Stomach (tissue), 8 donors: ENCODE measurements at regions not wholly inside any gene's neighbourhood (a gene's known extent, or its start where the extent isn't known, plus 50 kb on each side); places are given as distances from the start of the nearest gene placed in this dataset.

Source experiments
- DNase-seq, 2 donors: peaks; one replicate each; pipeline versions ENCODE4 v3.0.0 to v3.0.0-alpha.2; 2013 to 2019
- H3K27ac ChIP-seq, 5 donors: fragments of 200-600 bp in 4 of 5; sonication (generic) in 4 of 5; one replicate each; pipeline ENCODE4 v1.5.1; 2013 to 2019; ENCODE audit warnings: mild to moderate bottlenecking in 1 of 5, moderate library complexity in 1 of 5
- H3K27me3 ChIP-seq, 3 donors: fragments of 200-600 bp; sonication (generic); one replicate each; pipeline ENCODE4 v1.5.1; 2017 to 2019; ENCODE audit warnings: mixed run types in 1 of 3
- H3K36me3 ChIP-seq, 4 donors: fragments of 200-600 bp; sonication (generic); 1 replicate in 3 of 4; 2 replicates in 1 of 4; pipeline ENCODE4 v1.5.1; 2016 to 2019
- H3K4me1 ChIP-seq, 4 donors: fragments of 200-600 bp; sonication (generic); one replicate each; pipeline ENCODE4 v1.5.1; 2016 to 2019
- H3K4me3 ChIP-seq, 4 donors: fragments of 200-600 bp; sonication (generic) in 3 of 4; one replicate each; pipeline ENCODE4 v1.5.1; 2016 to 2019; ENCODE audit warnings: mild to moderate bottlenecking in 1 of 4
- H3K9me3 ChIP-seq, 4 donors: fragments of 200-600 bp; sonication (generic); one replicate each; pipeline ENCODE4 v1.5.1; 2016 to 2019
- EP300 ChIP-seq: sonication (generic); formaldehyde crosslinking; IDR thresholded peaks from one replicate; pipeline ENCODE4 v1.6.1; 2017; ENCODE audit warnings: antibody characterized with exemption
- POLR2A ChIP-seq, 4 donors: fragments of 450-650 bp; IDR thresholded peaks; one replicate each; pipeline ENCODE4 v1.6.1; 2016; ENCODE audit warnings: antibody characterized with exemption in 4 of 4, control low read depth in 2 of 4, mild to moderate bottlenecking in 1 of 4, moderate library complexity in 1 of 4
- POLR2AphosphoS5 ChIP-seq, 3 donors: sonication (generic); formaldehyde crosslinking; IDR thresholded peaks; one replicate each; pipeline ENCODE4 v1.6.1; 2016; ENCODE audit warnings: antibody characterized with exemption in 3 of 3
- WGBS, 5 donors: extraction: QIAGEN DNeasy Blood & Tissue Kit in 3 of 5; methylation state at CpG; one replicate each; pipeline versions ENCODE4 v1.1.5 to v1.1.7; 2013 to 2018; 5-methylcytosine and 5-hydroxymethylcytosine counted together
- intact Hi-C: fragments of 100-400 bp; cut with DNase I; formaldehyde crosslinking; loops from one replicate; pipeline ENCODE4 v1.15.1; 2023; ENCODE audit warnings: low total_unique reads
- TF ChIP-seq, protein P1 (sequence below), 7 experiments: fragments of 450-650 bp in 4 of 7; fragments of 200-600 bp in 3 of 7; sonication (generic) in 3 of 7; IDR thresholded peaks; one replicate each; pipeline ENCODE4 v1.5.1; 2016 to 2019; ENCODE audit warnings: antibody characterized with exemption in 7 of 7, control low read depth in 2 of 7, mild to moderate bottlenecking in 1 of 7
- donor health status: healthy with polysubstance abuse.
- donor health status: Bipolar disorder and iron deficiency.
- donor health status: healthy.

DNA sequence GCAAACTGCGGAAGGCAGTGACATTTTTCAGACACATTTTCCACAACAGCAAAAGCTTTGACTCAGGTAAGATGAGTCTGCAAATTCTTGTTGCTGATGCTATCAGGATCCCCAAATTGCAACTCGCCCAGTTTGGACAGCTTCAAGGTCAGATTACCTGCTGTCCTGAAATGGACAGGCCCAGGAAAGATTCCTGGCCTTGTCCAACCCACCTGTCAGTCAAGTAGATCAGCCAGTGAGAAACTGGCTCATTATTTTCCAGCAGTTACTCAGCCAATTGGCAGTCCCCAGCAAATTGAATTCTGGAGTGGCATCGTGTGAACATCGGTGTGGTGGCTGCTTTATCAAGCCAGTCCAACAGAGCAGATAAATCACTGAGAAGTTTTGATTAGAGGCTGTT lies 84.5 kb upstream of the SNAP25 start:
- Histone ChIP-seq H3K36me3 (no peaks in the 10 kb centered on the region), H3K9me3 (no peaks in the 10 kb centered on the region), H3K4me1 (peaks cover 0 to 12% (median 8%) of the 10 kb centered on the region in 4 donors), H3K27ac (no peak overlapping the region), H3K27me3 (no peaks in the 10 kb centered on the region), H3K4me3 (no peak overlapping the region)
- intact Hi-C loops: no loop called here
- 62 to 80% (median 78%) methylated on average over 4 of the region's 4 CpGs for WGBS, 5 donors
- no peak for DNase-seq
- TF ChIP-seq POLR2A (IDR thresholded peaks at IDR 0.05): no peak
- TF ChIP-seq, protein P1, sequence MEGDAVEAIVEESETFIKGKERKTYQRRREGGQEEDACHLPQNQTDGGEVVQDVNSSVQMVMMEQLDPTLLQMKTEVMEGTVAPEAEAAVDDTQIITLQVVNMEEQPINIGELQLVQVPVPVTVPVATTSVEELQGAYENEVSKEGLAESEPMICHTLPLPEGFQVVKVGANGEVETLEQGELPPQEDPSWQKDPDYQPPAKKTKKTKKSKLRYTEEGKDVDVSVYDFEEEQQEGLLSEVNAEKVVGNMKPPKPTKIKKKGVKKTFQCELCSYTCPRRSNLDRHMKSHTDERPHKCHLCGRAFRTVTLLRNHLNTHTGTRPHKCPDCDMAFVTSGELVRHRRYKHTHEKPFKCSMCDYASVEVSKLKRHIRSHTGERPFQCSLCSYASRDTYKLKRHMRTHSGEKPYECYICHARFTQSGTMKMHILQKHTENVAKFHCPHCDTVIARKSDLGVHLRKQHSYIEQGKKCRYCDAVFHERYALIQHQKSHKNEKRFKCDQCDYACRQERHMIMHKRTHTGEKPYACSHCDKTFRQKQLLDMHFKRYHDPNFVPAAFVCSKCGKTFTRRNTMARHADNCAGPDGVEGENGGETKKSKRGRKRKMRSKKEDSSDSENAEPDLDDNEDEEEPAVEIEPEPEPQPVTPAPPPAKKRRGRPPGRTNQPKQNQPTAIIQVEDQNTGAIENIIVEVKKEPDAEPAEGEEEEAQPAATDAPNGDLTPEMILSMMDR (IDR thresholded peaks at IDR 0.05): no peak
- no peak for TF ChIP-seq POLR2AphosphoS5 (IDR thresholded peaks at IDR 0.05)
- no peak for TF ChIP-seq EP300

DNA sequence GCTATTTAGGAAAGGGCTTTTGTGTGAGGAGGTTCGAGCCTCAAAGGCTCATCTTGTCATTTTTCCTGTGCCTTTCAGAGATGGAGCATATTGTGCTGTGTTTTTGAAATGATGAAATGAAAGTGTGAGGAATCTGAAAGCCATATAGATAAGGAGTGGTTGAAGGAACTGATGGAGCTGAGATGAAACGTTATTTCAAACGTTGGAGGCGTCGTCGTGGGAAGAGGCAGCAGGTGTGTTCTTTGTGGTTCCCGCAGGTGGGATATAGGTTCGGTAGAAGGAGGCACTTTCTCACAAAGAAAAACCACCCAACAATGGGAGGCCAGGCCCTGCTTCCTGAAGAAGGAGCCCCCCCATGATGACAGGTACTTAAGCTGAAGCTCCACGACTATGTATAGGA lies 83.2 kb upstream of the SNAP25 start:
- no peak overlapping the region for H3K27ac ChIP-seq
- TF ChIP-seq, protein P1 (IDR thresholded peaks at IDR 0.05): no peak
- TF ChIP-seq POLR2AphosphoS5 (IDR thresholded peaks at IDR 0.05) (no peak), EP300 (no peak), POLR2A (IDR thresholded peaks at IDR 0.05) (no peak)
- peaks cover 0 to 12% (median 8%) of the 10 kb centered on the region in 4 donors for H3K4me1 ChIP-seq
- no peaks in the 10 kb centered on the region for H3K36me3 ChIP-seq
- 81 to 87% (median 83%) methylated on average over 9 of the region's 9 CpGs for WGBS, 5 donors
- H3K9me3 ChIP-seq: no peaks in the 10 kb centered on the region
- DNase-seq: no peak
- no peak overlapping the region for H3K4me3 ChIP-seq
- H3K27me3 ChIP-seq: no peaks in the 10 kb centered on the region
- intact Hi-C loops: no loop called here

DNA sequence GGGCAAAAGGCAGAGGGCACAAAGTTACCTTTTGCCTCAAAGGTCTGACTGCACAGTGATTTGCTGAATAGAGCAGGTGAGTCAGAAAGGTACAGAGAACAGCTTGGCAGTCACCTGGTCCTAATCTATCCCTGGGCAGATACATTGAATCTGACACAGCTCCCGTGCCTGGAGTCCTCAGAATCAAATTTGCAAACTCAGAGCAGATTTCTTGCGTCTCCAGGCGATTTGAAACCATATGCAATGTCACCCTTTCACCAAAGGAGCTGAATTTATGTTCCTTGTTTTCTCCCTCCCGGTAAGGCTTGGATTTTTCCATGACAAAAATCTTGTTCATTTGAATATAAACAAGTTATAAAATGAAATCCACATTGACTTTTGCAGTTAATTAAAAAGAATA lies 81.6 kb upstream of the SNAP25 start:
- Histone ChIP-seq H3K27me3 (no peaks in the 10 kb centered on the region), H3K27ac (no peak overlapping the region), H3K4me3 (no peak overlapping the region), H3K36me3 (no peaks in the 10 kb centered on the region), H3K9me3 (no peaks in the 10 kb centered on the region), H3K4me1 (peaks cover 0 to 2% (median under 1%) of the 10 kb centered on the region in 4 donors)
- TF ChIP-seq, protein P1 (IDR thresholded peaks at IDR 0.05): no peak
- TF ChIP-seq EP300 (no peak), POLR2AphosphoS5 (IDR thresholded peaks at IDR 0.05) (no peak), POLR2A (IDR thresholded peaks at IDR 0.05) (no peak)
- DNase-seq: no peak
- WGBS, 5 donors: 70 to 81% (median 72%) methylated on average over 4 of the region's 4 CpGs
- intact Hi-C loops: no loop called here

DNA sequence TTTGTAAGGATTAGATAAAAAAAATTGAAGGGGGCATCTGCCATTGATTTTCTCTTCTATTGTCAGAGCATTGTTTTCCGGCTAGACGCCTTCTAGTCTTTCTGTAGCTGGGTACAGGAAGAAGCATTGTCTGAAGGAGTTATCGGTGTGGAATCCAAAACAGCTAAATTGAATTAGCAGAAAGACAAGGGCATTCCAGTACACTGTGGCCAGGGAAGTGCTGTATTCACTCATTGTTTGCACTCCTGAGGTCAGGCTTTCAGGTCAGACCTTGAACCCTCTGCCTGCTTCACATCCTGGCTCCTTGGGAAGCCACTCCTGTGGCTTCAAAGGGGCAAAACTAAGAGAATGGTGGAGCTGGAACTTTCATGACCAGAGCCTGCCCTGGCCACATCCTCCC lies 81.1 kb upstream of the SNAP25 start:
- TF ChIP-seq POLR2A (IDR thresholded peaks at IDR 0.05) (no peak), EP300 (no peak)
- Histone ChIP-seq H3K4me3 (no peak overlapping the region), H3K27me3 (no peaks in the 10 kb centered on the region), H3K27ac (no peak overlapping the region), H3K36me3 (no peaks in the 10 kb centered on the region), H3K4me1 (no peaks in the 10 kb centered on the region), H3K9me3 (no peaks in the 10 kb centered on the region)
- intact Hi-C loops: no loop called here
- DNase-seq: no peak
- 71 to 88% (median 82%) methylated on average over 3 of the region's 3 CpGs for WGBS, 5 donors

DNA sequence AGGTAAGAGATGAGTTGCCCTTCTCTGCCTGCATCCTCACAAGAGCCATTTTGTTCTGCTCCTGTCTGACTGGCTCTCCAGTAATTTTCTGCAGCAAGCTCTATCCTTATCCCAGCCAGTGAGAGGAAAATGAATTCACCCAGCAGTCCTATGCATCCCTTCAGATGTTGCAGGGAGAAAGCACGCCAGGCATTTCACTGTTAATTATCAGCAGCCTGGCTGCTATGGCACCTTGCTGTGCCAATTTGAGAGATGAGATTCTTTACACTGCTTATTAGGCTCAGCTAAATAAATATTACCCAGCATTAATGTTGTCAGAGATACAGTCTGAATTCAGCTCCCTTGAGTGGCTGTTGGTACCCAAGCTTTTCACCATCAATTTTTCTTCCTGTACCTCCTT lies 61.1 kb upstream of the SNAP25 start:
- Histone ChIP-seq H3K4me3 (no peak overlapping the region), H3K36me3 (no peaks in the 10 kb centered on the region), H3K4me1 (no peaks in the 10 kb centered on the region), H3K27me3 (no peaks in the 10 kb centered on the region), H3K27ac (no peak overlapping the region), H3K9me3 (no peaks in the 10 kb centered on the region)
- DNase-seq: no peak
- 35 to 64% (median 56%) methylated on average over 1 of the region's 1 CpG for WGBS, 5 donors
- intact Hi-C loops: no loop called here
- TF ChIP-seq, protein P1 (IDR thresholded peaks at IDR 0.05): no peak
- TF ChIP-seq POLR2A (IDR thresholded peaks at IDR 0.05) (no peak), POLR2AphosphoS5 (IDR thresholded peaks at IDR 0.05) (no peak), EP300 (no peak)
